Activated CD4-positive, alpha-beta T cell treated with anti-CD3 and anti-CD28 coated beads, Interleukin-2, amount 10 ng/mL, durations not matched to agents 7 days and 5 days (primary cell): ENCODE measurements at regions not wholly inside any gene's neighbourhood (a gene's known extent, or its start where the extent isn't known, plus 50 kb on each side); places are given as distances from the start of the nearest gene placed in this dataset.

ENCODE experiments used
- CTCF ChIA-PET: fragments of 350-600 bp; sonication (Branson Sonifier 250); formaldehyde crosslinking; loops from one replicate; lab custom pipeline; 2021; ENCODE audit warnings: antibody characterized with exemption; lab: Charles Lee
- POLR2A ChIA-PET: fragments of 350-600 bp; sonication (Branson Sonifier 250); formaldehyde crosslinking; loops from one replicate; lab custom pipeline; 2021; ENCODE audit warnings: antibody characterized with exemption; lab: Charles Lee
- DNase-seq: peaks from one replicate; pipeline ENCODE4 v3.0.0-alpha.2; 2020
- H3K27ac Mint-ChIP-seq: one replicate; pipeline ENCODE4 v1.8.0; 2021; ENCODE audit warnings: mild to moderate bottlenecking, moderate library complexity, mixed read lengths
- H3K27me3 Mint-ChIP-seq: one replicate; pipeline ENCODE4 v1.8.0; 2021; ENCODE audit warnings: mixed read lengths
- H3K36me3 Mint-ChIP-seq: one replicate; pipeline ENCODE4 v1.8.0; 2021; ENCODE audit warnings: low read depth, mixed read lengths
- H3K4me1 Mint-ChIP-seq: one replicate; pipeline ENCODE4 v1.8.0; 2021; ENCODE audit warnings: mixed read lengths
- H3K4me3 Mint-ChIP-seq: one replicate; pipeline ENCODE4 v1.8.0; 2021; ENCODE audit warnings: mild to moderate bottlenecking, moderate library complexity, mixed read lengths
- H3K9me3 Mint-ChIP-seq: one replicate; pipeline ENCODE4 v1.8.0; 2021; ENCODE audit warnings: mixed read lengths

GRCh38 chr2:220096406-220096805 lies 469.0 kb downstream of the SLC4A3 start:
- H3K27me3 Mint-ChIP-seq = peaks cover 3% of the 10 kb centered on the region
- no peaks in the 10 kb centered on the region for H3K4me1 Mint-ChIP-seq
- ChIA-PET POLR2A (no interaction called here), CTCF (no interaction called here)
- DNase-seq = no peak
- H3K9me3 Mint-ChIP-seq = no peaks in the 10 kb centered on the region
- no peaks in the 10 kb centered on the region for H3K36me3 Mint-ChIP-seq
- H3K27ac Mint-ChIP-seq = no peak overlapping the region
- H3K4me3 Mint-ChIP-seq = no peak overlapping the region

- Mint-ChIP-seq H3K4me3 (no peak overlapping the region), H3K36me3 (no peaks in the 10 kb centered on the region), H3K27me3 (no peaks in the 10 kb centered on the region), H3K9me3 (no peaks in the 10 kb centered on the region), H3K4me1 (no peaks in the 10 kb centered on the region), H3K27ac (no peak overlapping the region)
- DNase-seq = no peak
- POLR2A ChIA-PET = no interaction called here
- CTCF ChIA-PET = no interaction called here
Measured at GRCh38 chr2:220101980-220102379, 474.6 kb downstream of the SLC4A3 start.

GRCh38 chr2:220103596-220103995 lies 476.2 kb downstream of the SLC4A3 start:
- H3K9me3 Mint-ChIP-seq = no peaks in the 10 kb centered on the region
- H3K27ac Mint-ChIP-seq = no peak overlapping the region
- POLR2A ChIA-PET = no interaction called here
- no peak for DNase-seq
- H3K36me3 Mint-ChIP-seq = no peaks in the 10 kb centered on the region
- H3K27me3 Mint-ChIP-seq = peaks cover 2% of the 10 kb centered on the region
- CTCF ChIA-PET = no interaction called here
- no peak overlapping the region for H3K4me3 Mint-ChIP-seq
- H3K4me1 Mint-ChIP-seq = no peaks in the 10 kb centered on the region

- H3K9me3 Mint-ChIP-seq = no peaks in the 10 kb centered on the region
Measured at GRCh38 chr2:220104871-220105351, 477.5 kb downstream of the SLC4A3 start.

DNA sequence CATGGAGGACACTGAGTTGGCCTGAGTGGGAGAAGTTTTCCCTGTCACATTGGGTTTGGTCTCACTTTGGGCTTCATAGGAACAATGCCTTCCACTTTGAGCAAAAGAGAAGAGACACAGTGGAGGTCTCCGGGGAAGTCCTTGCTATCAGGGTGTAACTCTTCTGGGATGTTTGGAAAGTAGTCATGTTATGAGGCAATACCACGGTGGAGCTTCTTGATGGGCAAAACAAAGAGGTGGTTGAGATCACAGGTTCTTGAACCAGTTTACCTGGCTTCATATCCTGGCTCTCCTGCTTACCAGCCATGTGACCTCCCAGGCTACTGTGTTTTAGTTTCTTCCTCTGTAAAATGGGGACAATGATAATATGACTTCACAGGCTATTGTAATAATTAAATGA lies 478.6 kb downstream of the SLC4A3 start:
- H3K27ac Mint-ChIP-seq = no peak overlapping the region
- DNase-seq = no peak
- ChIA-PET POLR2A (no interaction called here), CTCF (no interaction called here)
- no peaks in the 10 kb centered on the region for H3K36me3 Mint-ChIP-seq
- no peaks in the 10 kb centered on the region for H3K4me1 Mint-ChIP-seq
- no peak overlapping the region for H3K4me3 Mint-ChIP-seq
- peaks cover 2% of the 10 kb centered on the region for H3K27me3 Mint-ChIP-seq
- H3K9me3 Mint-ChIP-seq = no peaks in the 10 kb centered on the region

More at GRCh38 chr2:220104871-220105351, 477.5 kb downstream of the SLC4A3 start:
- no peak overlapping the region for H3K27ac Mint-ChIP-seq
- no peak overlapping the region for H3K4me3 Mint-ChIP-seq
- CTCF ChIA-PET = no interaction called here
- no peaks in the 10 kb centered on the region for H3K4me1 Mint-ChIP-seq
- POLR2A ChIA-PET = no interaction called here
- no peaks in the 10 kb centered on the region for H3K36me3 Mint-ChIP-seq
- peaks cover 2% of the 10 kb centered on the region for H3K27me3 Mint-ChIP-seq
- no peak for DNase-seq

DNA sequence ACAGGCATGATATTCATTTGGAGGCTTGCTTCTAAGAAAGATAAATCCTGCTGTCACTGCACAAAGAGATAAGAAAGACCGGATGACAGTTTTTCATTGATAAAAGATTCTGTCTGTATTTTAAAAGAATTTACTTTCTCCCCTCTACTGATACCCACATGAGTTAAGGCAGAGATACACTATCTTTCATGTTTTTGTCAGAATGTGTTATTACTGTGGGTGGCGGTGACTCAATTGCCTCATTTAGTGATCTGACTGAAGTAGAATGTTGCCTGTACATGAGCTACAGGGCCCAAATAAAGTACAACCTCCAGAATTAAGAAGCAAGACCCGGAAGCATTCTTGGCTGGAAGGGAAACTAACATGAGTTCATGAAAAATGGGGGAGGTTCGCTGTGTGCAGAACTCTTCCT lies 480.0 kb downstream of the SLC4A3 start:
- no peaks in the 10 kb centered on the region for H3K4me1 Mint-ChIP-seq
- no peak for DNase-seq
- H3K9me3 Mint-ChIP-seq = no peaks in the 10 kb centered on the region
- H3K27ac Mint-ChIP-seq = no peak overlapping the region
- ChIA-PET CTCF (no interaction called here), POLR2A (no interaction called here)
- no peaks in the 10 kb centered on the region for H3K36me3 Mint-ChIP-seq
- peaks cover 2% of the 10 kb centered on the region for H3K27me3 Mint-ChIP-seq
- H3K4me3 Mint-ChIP-seq = no peak overlapping the region

DNA sequence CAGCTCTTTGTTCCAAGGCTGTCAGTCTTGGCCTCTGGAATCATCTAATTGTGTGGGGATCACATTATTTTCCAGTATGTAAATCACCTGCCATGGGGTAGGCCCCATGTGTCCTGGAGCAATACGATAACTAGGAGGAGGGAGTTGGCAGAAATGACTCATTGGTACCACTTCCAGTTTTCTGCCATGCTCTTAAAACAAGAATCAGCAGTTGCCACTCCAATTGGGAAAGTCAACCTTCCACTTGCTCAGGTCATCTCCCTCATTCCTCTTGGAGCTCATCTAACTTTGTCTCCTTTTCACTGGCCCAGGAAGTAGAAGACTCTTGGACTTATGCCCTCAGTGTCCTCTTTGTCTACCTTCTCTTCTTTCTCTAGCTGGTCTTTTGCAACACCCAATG lies 487.0 kb downstream of the SLC4A3 start:
- ChIA-PET POLR2A (no interaction called here), CTCF (no interaction called here)
- H3K9me3 Mint-ChIP-seq = peaks cover 10% of the 10 kb centered on the region
- H3K36me3 Mint-ChIP-seq = no peaks in the 10 kb centered on the region
- H3K4me3 Mint-ChIP-seq = no peak overlapping the region
- no peaks in the 10 kb centered on the region for H3K27me3 Mint-ChIP-seq
- H3K4me1 Mint-ChIP-seq = no peaks in the 10 kb centered on the region
- DNase-seq = no peak
- H3K27ac Mint-ChIP-seq = no peak overlapping the region

GRCh38 chr2:220117025-220117424 lies 489.6 kb downstream of the SLC4A3 start:
- H3K9me3 Mint-ChIP-seq = peaks cover 10% of the 10 kb centered on the region
- H3K4me3 Mint-ChIP-seq = no peak overlapping the region
- no peaks in the 10 kb centered on the region for H3K36me3 Mint-ChIP-seq
- H3K27me3 Mint-ChIP-seq = no peaks in the 10 kb centered on the region
- H3K4me1 Mint-ChIP-seq = no peaks in the 10 kb centered on the region
- no peak overlapping the region for H3K27ac Mint-ChIP-seq
- CTCF ChIA-PET = no interaction called here
- POLR2A ChIA-PET = no interaction called here
- no peak for DNase-seq

- CTCF ChIA-PET = no interaction called here
- no peaks in the 10 kb centered on the region for H3K36me3 Mint-ChIP-seq
Measured at GRCh38 chr2:220120041-220120440, 492.6 kb downstream of the SLC4A3 start.

GRCh38 chr2:220123751-220124150 lies 496.3 kb downstream of the SLC4A3 start:
- H3K27me3 Mint-ChIP-seq = no peaks in the 10 kb centered on the region
- ChIA-PET POLR2A (no interaction called here), CTCF (no interaction called here)
- no peak overlapping the region for H3K4me3 Mint-ChIP-seq
- H3K4me1 Mint-ChIP-seq = no peaks in the 10 kb centered on the region
- H3K9me3 Mint-ChIP-seq = no peaks in the 10 kb centered on the region
- no peak overlapping the region for H3K27ac Mint-ChIP-seq
- DNase-seq = no peak
- H3K36me3 Mint-ChIP-seq = no peaks in the 10 kb centered on the region

More at GRCh38 chr2:220120041-220120440, 492.6 kb downstream of the SLC4A3 start:
- no peak for DNase-seq
- H3K27ac Mint-ChIP-seq = no peak overlapping the region
- H3K4me3 Mint-ChIP-seq = no peak overlapping the region
- peaks cover 7% of the 10 kb centered on the region for H3K9me3 Mint-ChIP-seq
- POLR2A ChIA-PET = no interaction called here
- no peaks in the 10 kb centered on the region for H3K4me1 Mint-ChIP-seq
- H3K27me3 Mint-ChIP-seq = no peaks in the 10 kb centered on the region

DNA sequence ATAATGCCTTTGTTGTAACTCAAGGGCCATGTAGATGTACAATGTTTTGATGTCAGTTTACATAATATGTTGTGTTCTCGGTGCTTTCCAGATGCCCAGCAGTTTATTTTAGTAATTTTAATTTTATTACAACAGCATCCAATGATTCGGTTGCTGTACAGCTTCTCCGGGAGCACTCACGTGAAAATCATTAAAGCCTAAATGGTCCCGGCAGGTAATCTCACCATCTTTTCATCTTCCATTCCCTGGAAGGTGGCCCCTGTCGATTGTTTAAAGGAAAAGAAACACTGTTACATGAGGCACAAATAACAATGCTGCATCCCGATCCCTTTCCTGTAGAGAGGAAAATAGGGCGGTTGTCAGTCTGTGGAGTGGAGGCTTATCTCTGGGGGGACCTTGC lies 498.1 kb downstream of the SLC4A3 start:
- Mint-ChIP-seq H3K4me3 (no peak overlapping the region), H3K36me3 (no peaks in the 10 kb centered on the region), H3K4me1 (no peaks in the 10 kb centered on the region), H3K27me3 (no peaks in the 10 kb centered on the region), H3K27ac (no peak overlapping the region), H3K9me3 (no peaks in the 10 kb centered on the region)
- CTCF ChIA-PET = no interaction called here
- POLR2A ChIA-PET = interaction anchor here (0.7 kb wide), 1 partner anchor 214 kb away, joined by 3 read pairs; no protein-coding TSS in a partner anchor
- no peak for DNase-seq

- H3K27me3 Mint-ChIP-seq = no peaks in the 10 kb centered on the region
- H3K9me3 Mint-ChIP-seq = no peaks in the 10 kb centered on the region
- H3K27ac Mint-ChIP-seq = no peak overlapping the region
- ChIA-PET CTCF (no interaction called here), POLR2A (no interaction called here)
- no peak overlapping the region for H3K4me3 Mint-ChIP-seq
- H3K4me1 Mint-ChIP-seq = no peaks in the 10 kb centered on the region
- H3K36me3 Mint-ChIP-seq = no peaks in the 10 kb centered on the region
- DNase-seq = no peak
Measured at GRCh38 chr2:220127311-220127710, 499.9 kb downstream of the SLC4A3 start.

DNA sequence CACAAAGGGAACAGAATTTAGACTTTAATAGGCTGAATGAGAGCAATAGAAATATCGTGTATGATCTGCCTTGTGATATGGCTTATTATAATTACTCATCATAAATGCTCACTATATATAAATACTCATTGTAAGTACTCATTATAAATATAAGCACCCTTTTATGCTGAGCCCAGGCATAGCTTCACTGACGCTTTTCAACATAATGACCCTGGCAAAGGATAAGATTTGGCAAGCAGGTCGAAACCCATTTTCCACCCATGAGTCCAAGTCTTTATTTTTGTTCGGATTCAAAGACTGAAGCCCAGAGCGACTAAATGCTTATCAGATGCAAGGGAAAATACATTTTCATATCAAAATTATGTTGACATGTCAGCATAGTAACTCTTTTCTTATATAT lies 500.4 kb downstream of the SLC4A3 start:
- ChIA-PET POLR2A (no interaction called here), CTCF (interaction anchor here (0.7 kb wide), 1 partner anchor 676 kb away, joined by 3 read pairs; no protein-coding TSS in a partner anchor)
- Mint-ChIP-seq H3K36me3 (no peaks in the 10 kb centered on the region), H3K4me3 (no peak overlapping the region), H3K27me3 (no peaks in the 10 kb centered on the region), H3K9me3 (no peaks in the 10 kb centered on the region), H3K4me1 (no peaks in the 10 kb centered on the region), H3K27ac (no peak overlapping the region)
- DNase-seq = no peak

DNA sequence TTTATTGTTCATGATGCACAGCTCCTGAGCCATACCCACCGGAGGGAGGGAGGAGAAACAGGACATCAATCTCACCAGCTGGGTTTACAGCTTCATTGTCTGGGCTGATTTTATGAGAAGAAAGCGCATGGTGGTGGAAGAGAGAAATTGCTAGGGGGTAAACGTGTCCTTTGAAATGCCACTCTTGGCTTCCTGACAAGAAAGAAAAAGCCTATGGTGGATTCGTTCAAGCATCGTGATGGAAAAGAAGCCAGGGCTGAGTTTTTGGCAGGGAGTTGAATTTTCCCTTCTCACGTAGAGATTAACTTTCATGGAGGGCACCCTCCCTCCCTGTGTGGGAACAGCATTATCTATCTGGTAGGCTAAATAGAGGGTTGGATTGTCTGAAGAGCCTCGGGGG lies 502.0 kb downstream of the SLC4A3 start:
- Mint-ChIP-seq H3K4me1 (no peaks in the 10 kb centered on the region), H3K4me3 (no peak overlapping the region)

More for the DNA sequence above, 502.0 kb downstream of the SLC4A3 start:
- Mint-ChIP-seq H3K36me3 (no peaks in the 10 kb centered on the region), H3K27me3 (no peaks in the 10 kb centered on the region), H3K9me3 (no peaks in the 10 kb centered on the region), H3K27ac (no peak overlapping the region)
- no peak for DNase-seq
- POLR2A ChIA-PET = no interaction called here
- CTCF ChIA-PET = interaction anchor here (0.7 kb wide), 1 partner anchor 120 kb away, joined by 3 read pairs; no protein-coding TSS in a partner anchor
